Retinal pigment epithelial cell (primary cell): ENCODE measurements at regions not wholly inside any gene's neighbourhood (a gene's known extent, or its start where the extent isn't known, plus 50 kb on each side); places are given as distances from the start of the nearest gene placed in this dataset.

Experiments used
- DNase-seq: peaks from one replicate; pipeline ENCODE4 v3.0.0-alpha.2; 2010; ENCODE audit warnings: low read depth
- H3K4me3 ChIP-seq: 2 replicates; pipeline ENCODE4 v1.5.1; 2011; ENCODE audit warnings: mild to moderate bottlenecking, low read length, control low read depth, moderate library complexity
- TF ChIP-seq, protein P1 (sequence below): conservative IDR thresholded peaks from 2 replicates; pipeline ENCODE4 v1.5.1; 2011; ENCODE audit warnings: low read depth, low read length, control low read depth, inconsistent platforms

DNA sequence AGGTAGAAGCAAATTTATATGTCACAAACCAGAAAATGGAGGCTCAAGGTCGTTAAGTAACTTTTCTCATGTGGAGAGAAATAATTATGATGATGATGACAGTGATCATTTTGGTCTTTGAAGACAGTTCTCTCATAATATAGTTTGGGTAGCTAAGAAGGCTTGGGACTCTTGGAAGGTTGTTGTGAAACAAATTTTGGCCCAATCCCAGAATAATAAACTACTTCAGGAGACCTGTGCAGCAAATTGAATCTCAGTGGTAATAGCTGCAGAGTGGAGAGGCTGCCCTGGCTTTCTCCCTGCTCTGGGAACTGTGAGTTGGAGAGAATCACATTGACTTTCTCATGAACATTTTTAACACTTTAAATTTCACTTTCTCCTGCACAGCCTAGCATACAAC is 217.2 kb upstream of the BOD1L1 start:
- DNase-seq, result no peak
- no peak overlapping the region for H3K4me3 ChIP-seq

DNA sequence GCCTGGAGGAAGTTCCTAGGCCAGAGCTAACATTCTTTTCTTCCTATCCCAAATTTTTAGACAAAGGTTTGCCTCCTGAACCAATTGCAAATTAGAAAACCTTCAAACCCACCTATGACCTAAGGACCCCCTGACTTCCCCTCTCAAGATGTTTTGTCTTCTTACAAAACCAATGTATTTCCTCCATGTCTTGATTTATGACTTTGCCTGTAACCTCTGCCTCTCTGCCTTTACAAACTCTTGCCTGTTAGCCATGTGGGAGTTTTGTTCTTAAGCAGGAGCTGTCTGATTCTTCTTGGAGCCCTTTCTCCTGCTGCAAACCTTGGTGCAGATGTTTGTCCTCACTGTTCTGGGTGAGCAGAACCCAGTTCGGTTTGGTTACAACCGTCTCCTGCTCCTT is 222.3 kb upstream of the BOD1L1 start:
- DNase-seq, result no peak
- TF ChIP-seq, protein P1, sequence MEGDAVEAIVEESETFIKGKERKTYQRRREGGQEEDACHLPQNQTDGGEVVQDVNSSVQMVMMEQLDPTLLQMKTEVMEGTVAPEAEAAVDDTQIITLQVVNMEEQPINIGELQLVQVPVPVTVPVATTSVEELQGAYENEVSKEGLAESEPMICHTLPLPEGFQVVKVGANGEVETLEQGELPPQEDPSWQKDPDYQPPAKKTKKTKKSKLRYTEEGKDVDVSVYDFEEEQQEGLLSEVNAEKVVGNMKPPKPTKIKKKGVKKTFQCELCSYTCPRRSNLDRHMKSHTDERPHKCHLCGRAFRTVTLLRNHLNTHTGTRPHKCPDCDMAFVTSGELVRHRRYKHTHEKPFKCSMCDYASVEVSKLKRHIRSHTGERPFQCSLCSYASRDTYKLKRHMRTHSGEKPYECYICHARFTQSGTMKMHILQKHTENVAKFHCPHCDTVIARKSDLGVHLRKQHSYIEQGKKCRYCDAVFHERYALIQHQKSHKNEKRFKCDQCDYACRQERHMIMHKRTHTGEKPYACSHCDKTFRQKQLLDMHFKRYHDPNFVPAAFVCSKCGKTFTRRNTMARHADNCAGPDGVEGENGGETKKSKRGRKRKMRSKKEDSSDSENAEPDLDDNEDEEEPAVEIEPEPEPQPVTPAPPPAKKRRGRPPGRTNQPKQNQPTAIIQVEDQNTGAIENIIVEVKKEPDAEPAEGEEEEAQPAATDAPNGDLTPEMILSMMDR, result no peak

More for the DNA sequence above, 217.2 kb upstream of the BOD1L1 start:
- TF ChIP-seq, protein P1, result no peak

DNA sequence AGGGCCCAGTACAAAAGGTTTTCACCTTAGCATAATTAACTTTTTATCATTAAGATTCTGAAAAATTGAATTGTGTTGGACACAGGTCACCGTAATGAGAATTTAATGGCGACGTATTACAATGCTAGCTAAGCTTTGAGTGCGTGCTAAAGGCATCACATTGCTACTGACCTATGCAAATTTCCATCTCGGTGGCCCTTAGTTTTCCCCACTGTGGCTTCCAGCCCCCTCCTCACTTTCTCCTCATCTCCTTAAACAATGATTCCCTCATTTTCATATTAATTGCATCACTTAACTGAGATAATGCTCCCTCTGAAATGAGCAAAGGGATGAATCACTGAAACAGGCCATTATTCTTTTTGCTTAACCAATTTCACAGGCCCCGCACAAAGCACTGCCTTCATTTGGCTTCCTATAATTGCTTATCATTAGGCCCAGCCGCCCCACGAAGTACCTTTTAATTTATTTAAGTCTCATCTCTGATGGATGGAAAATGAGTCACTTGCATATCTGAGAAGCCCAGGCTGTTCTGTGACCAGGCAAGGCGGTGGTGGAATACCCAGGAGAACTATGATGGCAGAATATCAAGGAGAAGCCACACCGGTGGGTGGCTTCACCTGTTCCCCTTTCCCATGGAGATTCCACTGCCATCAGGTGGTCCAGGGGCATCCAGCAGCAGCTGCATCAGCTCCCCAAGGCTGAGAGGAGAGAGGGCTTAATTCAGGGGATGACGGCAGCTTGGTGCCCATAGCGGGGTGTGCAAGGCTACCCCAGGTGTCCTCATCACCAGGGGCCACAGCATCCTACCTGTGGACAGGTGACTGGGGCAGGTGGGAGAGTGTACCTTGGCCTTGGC is 223.8 kb upstream of the BOD1L1 start:
- TF ChIP-seq, protein P1, result no peak
- no peak for DNase-seq
- no peak overlapping the region for H3K4me3 ChIP-seq

More for the DNA sequence above, 222.3 kb upstream of the BOD1L1 start:
- H3K4me3 ChIP-seq, result no peak overlapping the region

DNA sequence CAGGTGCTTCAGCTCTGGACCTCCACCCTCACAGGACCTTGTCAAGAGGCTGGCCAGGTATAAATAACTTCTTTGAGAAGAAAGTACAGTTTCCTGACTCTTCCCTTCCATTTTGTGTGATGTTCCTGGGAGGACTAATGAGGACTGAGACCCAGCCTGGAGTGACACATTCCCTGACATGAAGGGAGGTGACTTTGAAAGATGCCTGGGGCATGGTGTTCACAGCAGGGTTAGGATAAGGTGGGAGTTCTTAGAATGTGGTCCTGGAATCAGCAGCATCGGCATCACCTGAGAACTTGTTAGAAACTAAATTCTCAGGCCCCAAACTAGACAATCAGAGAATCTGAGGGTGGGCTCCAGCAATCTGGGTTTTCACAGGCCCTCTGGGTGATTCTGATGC is 224.9 kb upstream of the BOD1L1 start:
- no peak for DNase-seq
- H3K4me3 ChIP-seq, result no peak overlapping the region
- TF ChIP-seq, protein P1, result no peak

DNA sequence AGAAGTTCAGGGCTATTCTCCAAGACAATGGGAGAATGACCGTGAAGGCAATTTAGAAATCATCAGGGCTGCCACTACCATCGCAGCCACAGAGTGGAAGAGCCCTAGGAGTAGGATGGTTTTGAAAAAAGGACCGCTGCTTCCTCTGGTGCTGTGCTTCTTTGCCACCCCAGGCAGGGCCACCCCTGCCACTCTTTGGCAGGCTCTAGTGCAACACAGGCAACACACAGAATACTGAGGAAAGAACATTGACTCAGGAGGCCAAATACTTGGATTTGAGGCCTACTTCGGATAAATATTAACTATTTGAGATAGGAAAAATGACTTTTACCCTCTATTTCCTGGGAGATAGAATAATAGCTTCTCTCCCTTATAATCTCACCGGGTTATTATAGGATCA is 228.9 kb upstream of the BOD1L1 start:
- TF ChIP-seq, protein P1, result no peak
- no peak overlapping the region for H3K4me3 ChIP-seq
- DNase-seq, result no peak

DNA sequence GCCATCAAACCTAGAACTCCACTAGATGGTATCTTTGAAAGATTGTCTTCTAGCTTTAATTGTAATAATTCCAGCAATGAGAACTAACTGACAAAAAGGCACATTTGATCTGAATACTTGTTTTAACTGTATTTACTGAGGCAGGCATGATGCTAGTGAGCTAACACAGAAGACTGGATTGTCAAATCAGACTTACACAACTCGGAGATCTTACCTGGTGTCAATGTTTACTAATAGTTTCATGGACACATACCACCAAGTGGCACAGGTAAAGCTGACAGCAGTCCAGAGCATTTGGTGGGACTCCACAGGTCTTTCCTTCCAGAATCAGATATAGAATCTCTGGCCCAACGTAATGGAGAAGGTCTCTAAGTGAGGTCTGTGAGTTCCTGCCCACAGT is 229.9 kb upstream of the BOD1L1 start:
- no peak for DNase-seq
- H3K4me3 ChIP-seq, result no peak overlapping the region
- TF ChIP-seq, protein P1, result no peak

DNA sequence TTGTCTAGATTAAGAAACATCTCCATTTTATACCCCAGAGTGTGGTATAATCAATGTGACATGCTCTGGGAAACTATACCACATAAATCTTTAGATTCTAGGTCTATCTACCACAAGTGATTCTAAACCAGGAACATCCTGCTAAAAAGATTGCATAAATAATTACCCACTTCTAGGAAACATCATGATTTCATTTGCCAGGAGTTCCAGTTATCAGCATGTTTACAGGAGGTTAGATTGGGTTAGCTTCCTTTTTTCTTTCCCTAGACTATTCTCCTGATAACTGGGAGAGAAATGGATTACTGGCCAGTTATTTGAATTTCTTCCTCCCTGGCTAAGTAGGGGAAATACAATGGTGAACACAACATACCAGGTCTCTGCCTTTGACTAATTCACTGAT is 230.3 kb upstream of the BOD1L1 start:
- TF ChIP-seq, protein P1, result no peak
- no peak overlapping the region for H3K4me3 ChIP-seq
- no peak for DNase-seq
